ENCODE measurements at regions not wholly inside any gene's neighbourhood (a gene's known extent, or its start where the extent isn't known, plus 50 kb on each side); places are given as distances from the start of the nearest gene placed in this dataset.

DNA sequence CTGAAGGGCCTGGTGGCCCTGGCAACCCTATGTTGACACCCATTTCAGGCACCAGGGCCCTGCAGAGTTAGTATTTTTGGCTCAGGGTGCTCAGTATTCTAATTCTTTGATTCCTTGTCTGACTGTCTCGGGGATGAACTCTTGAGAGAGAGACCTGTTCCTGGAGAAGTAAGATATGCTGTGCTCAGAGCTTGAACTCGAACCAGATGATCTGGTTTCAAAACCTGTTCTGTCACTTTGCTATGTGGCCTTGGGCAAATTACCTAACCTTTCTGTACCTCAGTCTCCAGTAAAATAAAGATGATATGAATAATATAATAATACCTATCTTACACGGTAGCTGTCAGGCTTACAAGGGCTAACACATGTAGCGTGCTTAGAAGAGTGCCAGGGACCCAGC, 294.2 kb downstream of the DYSF start:
- 80% methylated on average over 4 of the region's 4 CpGs for WGBS (ENCODE audit: insufficient coverage, low coverage, missing lambda C conversion rate)
- DNase-seq (ENCODE audit: extremely low read depth in 1 of 4, low spot score in 3 of 4): no peak
- no peaks in the 10 kb centered on the region for H3K36me3 ChIP-seq (ENCODE audit: control insufficient read depth, insufficient read depth, low read length)
- H4K20me1 ChIP-seq (replicated peaks; ENCODE audit: control insufficient read depth, insufficient read depth, low read length): no peaks in the 10 kb centered on the region
- TF ChIP-seq ZNF354B (CRISPR knock-in tag; IDR thresholded peaks at IDR 0.05): no peak
- no peak for TF ChIP-seq HOXB6 (CRISPR knock-in tag; IDR thresholded peaks at IDR 0.05; ENCODE audit: borderline replicate concordance)
- no peak for TF ChIP-seq ZNF57 (CRISPR knock-in tag; IDR thresholded peaks at IDR 0.05)
- no peak for TF ChIP-seq GTF2F1 (IDR thresholded peaks at IDR 0.05; ENCODE audit: low read depth, low read length)
- TF ChIP-seq, protein P1, sequence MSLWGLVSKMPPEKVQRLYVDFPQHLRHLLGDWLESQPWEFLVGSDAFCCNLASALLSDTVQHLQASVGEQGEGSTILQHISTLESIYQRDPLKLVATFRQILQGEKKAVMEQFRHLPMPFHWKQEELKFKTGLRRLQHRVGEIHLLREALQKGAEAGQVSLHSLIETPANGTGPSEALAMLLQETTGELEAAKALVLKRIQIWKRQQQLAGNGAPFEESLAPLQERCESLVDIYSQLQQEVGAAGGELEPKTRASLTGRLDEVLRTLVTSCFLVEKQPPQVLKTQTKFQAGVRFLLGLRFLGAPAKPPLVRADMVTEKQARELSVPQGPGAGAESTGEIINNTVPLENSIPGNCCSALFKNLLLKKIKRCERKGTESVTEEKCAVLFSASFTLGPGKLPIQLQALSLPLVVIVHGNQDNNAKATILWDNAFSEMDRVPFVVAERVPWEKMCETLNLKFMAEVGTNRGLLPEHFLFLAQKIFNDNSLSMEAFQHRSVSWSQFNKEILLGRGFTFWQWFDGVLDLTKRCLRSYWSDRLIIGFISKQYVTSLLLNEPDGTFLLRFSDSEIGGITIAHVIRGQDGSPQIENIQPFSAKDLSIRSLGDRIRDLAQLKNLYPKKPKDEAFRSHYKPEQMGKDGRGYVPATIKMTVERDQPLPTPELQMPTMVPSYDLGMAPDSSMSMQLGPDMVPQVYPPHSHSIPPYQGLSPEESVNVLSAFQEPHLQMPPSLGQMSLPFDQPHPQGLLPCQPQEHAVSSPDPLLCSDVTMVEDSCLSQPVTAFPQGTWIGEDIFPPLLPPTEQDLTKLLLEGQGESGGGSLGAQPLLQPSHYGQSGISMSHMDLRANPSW (CRISPR knock-in tag; IDR thresholded peaks at IDR 0.05): no peak
- no peak for TF ChIP-seq RBBP5 (IDR thresholded peaks at IDR 0.05; ENCODE audit: borderline replicate concordance, insufficient read depth, low read length, poor library complexity, severe bottlenecking)
- no peak for TF ChIP-seq RFX7 (CRISPR knock-in tag; IDR thresholded peaks at IDR 0.05)
- TF ChIP-seq POLR2A (conservative IDR thresholded peaks at IDR 0.05): no peak
- peak overlapping the region; percentile 60 for H2AFZ ChIP-seq (ENCODE audit: low read depth, low read length)
- H3K27me3 ChIP-seq (ENCODE audit: control insufficient read depth in 2 of 2, insufficient read depth in 2 of 2, low read length in 2 of 2): no peaks in the 10 kb centered on the region
- H3K4me3 ChIP-seq: no peak overlapping the region
- peak overlapping the region in 1 of 2 experiments; percentile 68; a peak in 2 of 4 replicates for H3K9ac ChIP-seq (ENCODE audit: insufficient read depth in 1 of 2, low read depth in 2 of 2, low read length in 2 of 2)
- intact Hi-C loops (cut with micrococcal nuclease): no loop called here
- POLR2A ChIA-PET: no interaction called here
- CTCF ChIA-PET (ENCODE audit: low intra/inter-chr PET ratio): no interaction called here
- no peak for FAIRE-seq
- peaks cover 30 to 50% of the 10 kb centered on the region in 2 experiments for H3K4me1 ChIP-seq (replicated peaks in 1 of 2; ENCODE audit: control insufficient read depth in 2 of 2, insufficient read depth in 2 of 2, low read length in 2 of 2)
- H3K4me2 ChIP-seq (ENCODE audit: insufficient read depth, low read length): no peak overlapping the region
- H3K27ac ChIP-seq (ENCODE audit: extremely low read depth, low read depth, low read length): peak overlapping the region; percentile 50; the same call in 2 of the 3 replicates
- BruUV-seq (replicated peaks): no TSS peak
- no peaks in the 10 kb centered on the region for H3K79me2 ChIP-seq (ENCODE audit: control insufficient read depth, insufficient read depth, low read length)
- no peaks in the 10 kb centered on the region for H3K9me3 ChIP-seq (replicated peaks; ENCODE audit: control insufficient read depth, insufficient read depth, low read depth, low read length)
- in situ Hi-C loops (cut with MboI): no loop called here
- no peak for ATAC-seq
- H3K9me1 ChIP-seq (ENCODE audit: control insufficient read depth, insufficient read depth, low read length): no peaks in the 10 kb centered on the region

All from K562 (cell line).